HG02885 (cell line): ENCODE measurements at regions not wholly inside any gene's neighbourhood (a gene's known extent, or its start where the extent isn't known, plus 50 kb on each side); places are given as distances from the start of the nearest gene placed in this dataset.

Experiments
- ATAC-seq: cut with Tn5 transposase; IDR thresholded peaks from one replicate; pipeline ENCODE4 v1.9.1; 2021; ENCODE audit warnings: mild to moderate bottlenecking; ENCODE audit not compliant: unreplicated experiment, poor library complexity

DNA sequence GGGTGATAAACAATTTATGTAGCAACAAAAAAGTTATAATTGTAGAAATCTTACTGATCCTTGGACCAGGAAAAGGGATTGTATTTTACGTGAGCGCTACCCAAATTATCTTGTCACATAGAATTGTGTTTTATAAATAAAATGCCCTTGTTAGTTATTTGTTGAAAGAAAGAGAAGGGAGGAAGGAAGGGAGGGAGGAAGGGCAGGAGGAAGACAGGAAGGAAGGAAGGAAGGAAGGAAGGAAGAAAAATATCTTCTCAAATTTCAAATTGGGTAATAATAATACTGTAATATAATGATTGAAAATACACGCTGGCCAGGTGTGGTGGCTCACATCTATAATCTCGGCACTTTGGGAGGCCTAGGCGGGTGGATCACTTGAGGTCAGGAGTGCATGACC is 206.2 kb upstream of the TLL1 start:
- no peak for ATAC-seq

DNA sequence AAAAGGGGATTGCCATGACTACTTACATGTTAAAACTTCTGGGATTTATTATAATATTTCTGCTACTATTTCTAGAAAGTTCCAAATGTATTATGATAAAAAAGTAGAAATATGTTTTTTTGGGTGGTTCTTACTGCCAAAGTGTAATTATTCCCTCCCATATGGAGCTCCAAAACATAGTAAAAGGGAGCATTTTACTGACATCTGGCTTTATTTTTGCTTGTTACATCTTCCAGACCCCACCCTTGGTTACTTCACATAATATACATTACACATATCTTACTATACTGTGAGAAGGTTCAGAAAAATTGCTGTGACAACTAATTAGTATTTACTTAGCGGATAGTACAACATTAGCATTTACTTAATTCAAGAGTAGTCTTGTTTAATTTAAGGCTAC is 205.1 kb upstream of the TLL1 start:
- no peak for ATAC-seq

GRCh38 chr4:165668694-165669093 is 204.3 kb upstream of the TLL1 start:
- ATAC-seq = no peak

DNA sequence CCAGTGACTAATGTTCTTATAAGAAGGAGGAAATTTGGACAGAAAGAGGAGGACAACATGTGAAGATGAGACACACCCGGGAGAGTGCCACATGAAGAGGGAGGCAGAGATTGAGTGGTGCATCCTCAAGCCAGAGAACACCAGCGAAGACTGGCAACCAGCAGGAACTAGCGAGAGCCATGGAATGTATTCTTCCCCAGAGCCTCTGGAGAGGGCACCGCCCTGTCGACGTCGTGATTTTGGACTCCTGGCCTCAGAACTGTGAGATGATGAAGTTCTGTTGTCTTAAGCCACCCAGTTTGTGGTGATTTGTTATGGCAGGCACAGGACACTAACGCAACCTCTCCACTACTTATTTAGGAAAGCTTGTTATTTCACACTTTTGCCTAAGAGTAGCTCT is 196.0 kb upstream of the TLL1 start:
- ATAC-seq = no peak

- ATAC-seq = no peak
These were observed 194.7 kb upstream of the TLL1 start for GRCh38 chr4:165678236-165678935.

GRCh38 chr4:165678936-165679325 is 194.1 kb upstream of the TLL1 start:
- no peak for ATAC-seq

DNA sequence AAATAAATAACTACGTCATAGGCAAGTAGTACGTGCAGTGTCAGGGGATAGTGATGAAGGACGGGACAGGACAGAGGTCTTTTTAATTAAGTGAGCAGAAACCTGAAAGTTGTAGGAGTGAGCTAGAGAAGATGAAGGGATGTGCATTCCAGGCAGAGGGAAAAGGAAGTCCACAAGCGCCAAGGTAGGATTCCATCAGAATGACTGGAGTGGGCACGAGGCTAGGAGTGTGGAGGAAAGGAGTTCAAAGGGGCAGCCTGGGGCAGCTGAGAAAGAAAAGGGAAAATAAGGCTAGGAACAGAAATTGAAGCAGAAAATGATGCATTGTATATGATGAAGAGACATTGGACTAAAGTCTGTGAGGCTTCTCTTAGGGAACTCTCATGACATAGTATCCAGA is 192.2 kb upstream of the TLL1 start:
- ATAC-seq = no peak

GRCh38 chr4:165682611-165683010 is 190.4 kb upstream of the TLL1 start:
- no peak for ATAC-seq

DNA sequence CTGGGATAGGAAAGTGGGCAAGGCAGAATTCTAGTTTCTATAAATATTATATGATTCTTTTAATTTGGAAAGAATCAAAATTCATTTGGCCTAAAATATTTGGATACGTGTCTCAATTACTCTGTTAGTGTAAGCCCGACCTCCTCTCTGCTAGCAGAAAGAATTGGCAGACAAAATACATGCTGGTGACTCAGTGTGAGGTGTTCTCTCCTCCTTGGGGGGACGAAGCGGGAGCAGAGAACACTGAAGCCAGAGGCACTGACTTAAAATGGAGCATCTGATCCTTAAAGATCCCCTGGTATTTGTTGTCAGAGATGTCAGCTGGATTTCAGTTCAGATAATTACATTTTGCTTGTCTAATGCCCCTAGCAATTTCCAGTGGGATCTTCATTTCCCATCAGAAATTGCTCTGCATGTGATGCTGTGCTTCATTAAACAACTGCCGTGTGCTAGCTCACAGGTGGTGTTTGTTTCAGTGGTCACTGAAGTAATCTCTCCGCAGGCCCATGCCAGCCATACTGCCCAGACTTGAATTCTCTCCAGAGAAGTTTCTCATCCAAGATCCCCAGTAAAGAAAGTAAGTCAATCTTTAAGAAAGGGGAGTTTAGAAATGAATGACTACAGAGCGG is 188.7 kb upstream of the TLL1 start:
- no peak for ATAC-seq

DNA sequence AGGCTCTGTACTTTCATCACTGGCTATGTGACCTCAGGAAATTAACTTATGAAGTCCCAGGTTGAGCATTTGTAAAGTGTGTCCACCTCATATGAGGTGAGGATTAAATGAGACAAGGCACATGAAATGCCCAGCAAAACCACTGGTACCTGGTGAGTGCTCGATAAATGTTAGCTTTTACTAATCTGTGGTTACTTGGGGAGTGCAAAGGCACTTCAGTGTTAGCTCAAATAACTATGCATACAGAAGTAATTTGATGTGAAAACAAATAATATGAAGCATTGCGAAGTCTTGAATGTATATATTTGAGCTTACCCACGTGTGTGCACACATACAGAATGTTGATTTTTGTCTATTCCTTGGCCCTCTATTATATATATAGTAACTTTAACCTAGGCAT is 186.3 kb upstream of the TLL1 start:
- no peak for ATAC-seq

GRCh38 chr4:165689159-165689558 is 183.9 kb upstream of the TLL1 start:
- ATAC-seq = no peak

DNA sequence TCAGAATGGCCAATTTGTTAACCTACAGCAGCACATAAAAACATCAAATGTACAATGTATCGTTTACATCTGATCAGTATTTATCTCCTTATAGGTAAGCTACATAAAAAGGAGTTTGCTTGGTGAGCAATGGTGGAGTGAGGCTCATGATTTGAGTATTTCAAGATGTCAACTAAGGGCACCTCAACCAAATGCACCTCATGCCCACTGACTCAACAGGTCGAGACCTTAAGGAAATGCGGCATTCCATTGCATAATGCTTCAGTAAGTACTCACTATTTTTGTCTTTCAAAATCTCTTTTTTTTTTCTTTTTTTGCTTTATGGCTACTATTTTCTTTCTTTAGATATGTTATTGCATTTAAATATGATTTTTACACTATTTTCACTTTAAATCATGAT is 181.0 kb upstream of the TLL1 start:
- no peak for ATAC-seq

DNA sequence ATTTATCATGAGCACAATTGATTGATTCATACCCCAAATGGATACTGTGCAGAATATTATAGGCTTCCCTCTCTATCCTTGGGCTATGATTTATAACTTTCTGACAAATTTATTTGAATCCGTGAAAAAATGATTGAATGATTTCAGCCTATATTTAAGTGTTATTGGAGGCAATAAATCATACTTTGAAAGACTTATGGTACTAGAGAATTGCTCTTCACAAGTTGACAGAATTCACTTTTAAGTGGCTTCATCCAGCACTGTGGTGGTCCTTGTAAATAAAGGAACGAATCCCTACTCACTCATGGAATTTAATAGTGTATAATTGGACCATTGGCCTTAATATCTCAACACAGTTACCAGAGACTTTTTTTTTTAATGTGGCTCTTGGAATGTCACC is 174.8 kb upstream of the TLL1 start:
- ATAC-seq = no peak

- no peak for ATAC-seq
These were observed 174.0 kb upstream of the TLL1 start for GRCh38 chr4:165699055-165699454.

GRCh38 chr4:165700855-165701254 is 172.2 kb upstream of the TLL1 start:
- ATAC-seq = no peak

- no peak for ATAC-seq
These were observed 165.9 kb upstream of the TLL1 start for GRCh38 chr4:165707128-165707527.

DNA sequence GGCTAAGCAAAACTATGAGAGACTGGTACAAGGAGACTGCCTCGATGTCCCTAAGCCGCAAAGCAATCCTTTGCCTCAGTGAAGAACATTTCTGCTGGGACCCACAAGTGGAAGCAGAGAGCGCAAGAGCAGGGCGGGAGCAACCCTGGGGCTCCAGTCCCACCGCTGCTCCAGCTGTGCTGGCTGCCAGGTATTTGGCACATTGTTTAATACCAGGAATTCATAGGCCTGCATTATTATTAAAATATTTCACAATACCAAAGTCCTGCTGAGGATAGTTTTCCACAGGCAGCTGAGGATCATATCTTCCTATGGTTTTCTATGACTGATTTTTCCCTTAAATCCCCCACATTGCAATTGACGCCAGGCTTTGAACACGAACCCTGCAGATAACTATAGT is 163.5 kb upstream of the TLL1 start:
- no peak for ATAC-seq

DNA sequence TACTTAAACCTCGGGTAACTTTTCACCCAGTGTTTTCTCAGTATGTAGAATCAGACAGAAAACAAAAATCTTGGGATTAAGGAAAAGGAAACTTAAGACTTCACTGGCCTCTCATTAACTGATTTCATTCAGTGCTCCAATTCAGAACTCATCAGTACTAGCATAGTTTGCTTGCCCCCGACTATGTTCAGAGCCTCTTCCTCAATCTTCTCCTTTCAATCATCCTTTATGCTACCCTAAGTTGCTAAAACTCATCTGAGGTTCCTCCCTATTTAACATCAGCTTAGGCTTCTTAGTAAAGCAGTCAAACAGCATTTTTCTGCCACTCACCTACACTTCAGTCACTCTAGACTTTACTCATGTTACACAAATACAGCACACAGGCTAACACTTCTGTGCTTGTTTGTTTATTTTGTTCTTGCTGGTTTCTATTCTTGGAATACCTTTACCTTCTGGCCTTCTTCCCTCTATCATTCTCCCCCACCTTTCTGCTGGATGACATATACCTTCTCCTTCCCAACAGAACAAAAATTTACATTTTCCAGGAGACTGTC is 163.0 kb upstream of the TLL1 start:
- no peak for ATAC-seq

- ATAC-seq = no peak
These were observed 161.6 kb upstream of the TLL1 start for GRCh38 chr4:165711436-165711835.

DNA sequence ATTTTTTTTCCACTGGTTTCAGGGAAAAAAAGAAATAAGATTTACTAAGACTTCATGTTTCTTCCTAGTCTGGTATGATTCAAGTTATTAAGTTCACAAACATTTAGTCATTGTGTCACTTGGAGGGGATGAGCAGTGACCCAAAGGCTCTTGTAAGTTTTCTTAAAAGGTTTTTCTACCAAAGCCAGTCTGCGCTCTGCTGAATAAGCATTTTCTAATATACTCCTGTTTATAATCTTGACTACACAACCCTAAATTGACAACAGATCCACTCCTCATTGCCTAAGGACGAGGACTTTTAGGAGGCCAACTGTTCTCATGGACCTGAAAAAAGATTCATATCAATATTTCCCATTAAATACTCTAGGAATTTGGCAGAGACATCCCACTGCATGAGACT is 161.1 kb upstream of the TLL1 start:
- no peak for ATAC-seq

DNA sequence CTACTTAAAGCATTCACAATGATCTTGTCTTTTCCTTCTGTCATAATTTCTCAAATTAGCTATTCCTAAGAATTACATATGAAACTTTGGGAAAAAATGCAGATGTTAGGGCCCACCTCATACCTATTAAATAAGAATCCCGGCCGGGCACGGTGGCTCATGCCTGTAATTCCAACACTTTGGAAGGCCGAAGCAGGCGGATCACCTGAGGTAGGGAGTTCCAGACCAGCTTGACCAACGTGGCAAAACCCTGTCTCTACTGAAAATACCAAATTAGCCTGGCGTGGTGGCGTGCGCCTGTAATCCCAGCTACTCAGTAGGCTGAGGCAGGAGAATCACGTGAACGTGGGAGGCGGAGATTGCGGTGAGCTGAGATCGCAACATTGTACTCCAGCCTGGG is 158.4 kb upstream of the TLL1 start:
- ATAC-seq = no peak

- ATAC-seq = no peak
These were observed 157.8 kb upstream of the TLL1 start for GRCh38 chr4:165715211-165715610.
